PC-3 (cell line): ENCODE measurements at regions not wholly inside any gene's neighbourhood (a gene's known extent, or its start where the extent isn't known, plus 50 kb on each side); places are given as distances from the start of the nearest gene placed in this dataset.

Source experiments
- ATAC-seq: fragments of 200-7000 bp; cut with Tn5 transposase; 2 replicates; pipeline ENCODE4 v1.9.1; 2020; ENCODE audit warnings: mild to moderate bottlenecking, moderate library complexity
- BruUV-seq: library from RNA; stranded (reverse); fragments of 400-500 nt; replicated peaks from 2 replicates; lab custom pipeline; 2021; lab: Mats Ljungman, UMichigan
- CTCF ChIA-PET: fragments of 300-600 bp; sonication (Branson Sonifier 250); formaldehyde crosslinking; loops from one replicate; lab custom pipeline; 2022; ENCODE audit warnings: antibody characterized with exemption; lab: Charles Lee
- POLR2A ChIA-PET: fragments of 300-600 bp; sonication (Branson Sonifier 250); formaldehyde crosslinking; loops from one replicate; lab custom pipeline; 2022; ENCODE audit warnings: antibody characterized with exemption; ENCODE audit not compliant: unreplicated experiment; lab: Charles Lee
- DNase-seq: peaks from one replicate; pipeline ENCODE4 v3.0.0-alpha.2; 2015
- H2AFZ ChIP-seq: fragments of 300-600 bp; sonication (generic); 2 replicates; pipeline ENCODE4 v1.6.0; 2016; ENCODE audit warnings: antibody characterized with exemption, low read length
- H3F3A ChIP-seq: fragments of 300-600 bp; sonication (generic); one replicate; pipeline ENCODE4 v1.6.0; 2017; ENCODE audit warnings: antibody characterized with exemption, low read length, control low read depth, mild to moderate bottlenecking; ENCODE audit not compliant: unreplicated experiment
- H3K27ac ChIP-seq: fragments of 300-600 bp; sonication (generic); 2 replicates; pipeline ENCODE4 v1.5.1; 2016; ENCODE audit warnings: mild to moderate bottlenecking, low read length
- H3K27me3 ChIP-seq: fragments of 300-600 bp; sonication (generic); 2 replicates; pipeline ENCODE4 v1.6.1; 2016; ENCODE audit warnings: low read length, mixed read lengths
- H3K36me3 ChIP-seq: fragments of 300-600 bp; sonication (generic); 2 replicates; pipeline ENCODE4 v1.6.1; 2016; ENCODE audit warnings: low read depth, mixed run types, low read length, mixed read lengths
- H3K4me1 ChIP-seq: fragments of 300-600 bp; sonication (generic); 2 replicates; pipeline ENCODE4 v1.5.1; 2016; ENCODE audit warnings: low read length; ENCODE audit not compliant: insufficient read depth
- H3K4me2 ChIP-seq: fragments of 300-600 bp; sonication (generic); 2 replicates; pipeline ENCODE4 v1.6.0; 2016; ENCODE audit warnings: low read length
- H3K4me3 ChIP-seq: fragments of 300-600 bp; sonication (generic); 2 replicates; pipeline ENCODE4 v1.5.1; 2016; ENCODE audit warnings: mild to moderate bottlenecking, low read length, mixed read lengths
- H3K79me2 ChIP-seq: fragments of 300-600 bp; sonication (generic); 2 replicates; pipeline ENCODE4 v1.6.1; 2017; ENCODE audit warnings: low read length, mixed read lengths
- H3K9ac ChIP-seq: fragments of 300-600 bp; sonication (generic); 2 replicates; pipeline ENCODE4 v1.6.0; 2016; ENCODE audit warnings: mild to moderate bottlenecking, low read length
- H3K9me2 ChIP-seq: fragments of 300-600 bp; sonication (generic); replicated peaks from 2 replicates; pipeline ENCODE4 v1.6.1; 2016; ENCODE audit warnings: mixed run types, low read length, mixed read lengths
- H3K9me3 ChIP-seq: fragments of 300-600 bp; sonication (generic); 2 replicates; pipeline ENCODE4 v1.6.1; 2016; ENCODE audit warnings: low read length, mixed read lengths
- H4K20me1 ChIP-seq: fragments of 300-600 bp; sonication (generic); 2 replicates; pipeline ENCODE4 v1.6.1; 2016; ENCODE audit warnings: low read length, mixed read lengths
- CTCF ChIP-seq: fragments of 300-600 bp; sonication (generic); conservative IDR thresholded peaks from 2 replicates; pipeline ENCODE4 v1.5.1; 2017; ENCODE audit warnings: antibody characterized with exemption, low read depth, mild to moderate bottlenecking, low read length
- EZH2 ChIP-seq: fragments of 300-600 bp; sonication (generic); IDR thresholded peaks from one replicate; pipeline ENCODE4 v1.6.1; 2017; ENCODE audit warnings: antibody characterized with exemption, mild to moderate bottlenecking, low read length; ENCODE audit not compliant: unreplicated experiment
- EZH2phosphoT487 ChIP-seq: fragments of 300-600 bp; sonication (generic); IDR thresholded peaks from 2 replicates; pipeline ENCODE4 v1.6.1; 2018; ENCODE audit warnings: mild to moderate bottlenecking, antibody characterized with exemption, low read length, borderline replicate concordance
- intact Hi-C: fragments of 100-400 bp; cut with micrococcal nuclease; formaldehyde crosslinking; loops from 2 replicates; pipeline ENCODE4 v1.9.0; 2023

GRCh38 chr5:84628918-84629317 lies 244.2 kb upstream of the EDIL3 start:
- CTCF ChIA-PET = no interaction called here
- BruUV-seq = no TSS peak

GRCh38 chr5:84623019-84623418 lies 238.3 kb upstream of the EDIL3 start:
- intact Hi-C loops = no loop called here
- ATAC-seq = no peak
- H3K79me2 ChIP-seq = no peaks in the 10 kb centered on the region
- H3K9me2 ChIP-seq = no peaks in the 10 kb centered on the region
- H2AFZ ChIP-seq = no peak overlapping the region
- POLR2A ChIA-PET = no interaction called here
- CTCF ChIA-PET = no interaction called here
- no TSS peak for BruUV-seq
- TF ChIP-seq EZH2 (no peak), EZH2phosphoT487 (no peak)
- no peaks in the 10 kb centered on the region for H3K27me3 ChIP-seq
- H3K36me3 ChIP-seq = no peaks in the 10 kb centered on the region
- no peaks in the 10 kb centered on the region for H3F3A ChIP-seq
- H3K4me2 ChIP-seq = no peak overlapping the region
- DNase-seq = no peak
- H3K4me1 ChIP-seq = no peaks in the 10 kb centered on the region
- H3K9me3 ChIP-seq = no peaks in the 10 kb centered on the region
- no peak overlapping the region for H3K9ac ChIP-seq
- no peak overlapping the region for H3K4me3 ChIP-seq
- no peaks in the 10 kb centered on the region for H4K20me1 ChIP-seq
- H3K27ac ChIP-seq = no peak overlapping the region

More at GRCh38 chr5:84628918-84629317, 244.2 kb upstream of the EDIL3 start:
- Histone ChIP-seq H3K9me2 (no peaks in the 10 kb centered on the region), H3K4me1 (no peaks in the 10 kb centered on the region), H3K4me3 (no peak overlapping the region), H2AFZ (no peak overlapping the region), H3K4me2 (no peak overlapping the region), H4K20me1 (no peaks in the 10 kb centered on the region), H3F3A (no peaks in the 10 kb centered on the region), H3K27me3 (no peaks in the 10 kb centered on the region), H3K79me2 (no peaks in the 10 kb centered on the region), H3K9me3 (no peaks in the 10 kb centered on the region), H3K9ac (no peak overlapping the region), H3K27ac (no peak overlapping the region), H3K36me3 (no peaks in the 10 kb centered on the region)
- ATAC-seq (no peak), DNase-seq (no peak)
- intact Hi-C loops = no loop called here
- TF ChIP-seq EZH2phosphoT487 (no peak), EZH2 (no peak), CTCF (no peak)
- POLR2A ChIA-PET = no interaction called here

DNA sequence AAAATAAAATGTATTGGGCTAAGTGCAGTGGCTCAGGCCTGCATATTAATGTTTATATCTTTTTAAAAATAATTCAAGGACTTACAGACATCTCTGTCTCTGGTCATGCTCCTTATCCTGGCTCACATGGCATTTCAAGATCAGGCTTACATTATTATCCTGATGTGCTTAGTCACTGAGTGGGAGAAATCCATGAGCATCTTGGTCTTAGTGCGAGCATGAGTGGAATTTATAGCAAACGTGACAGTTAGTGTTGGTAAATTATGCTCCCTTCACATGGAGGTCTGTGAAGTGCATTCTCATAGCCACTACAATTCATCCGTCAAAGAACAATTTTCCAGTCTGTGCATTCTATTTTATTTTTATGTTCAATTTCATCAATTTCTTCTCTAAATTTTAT lies 237.8 kb upstream of the EDIL3 start:
- H3K36me3 ChIP-seq = no peaks in the 10 kb centered on the region
- H3K9me3 ChIP-seq = no peaks in the 10 kb centered on the region
- no peak overlapping the region for H2AFZ ChIP-seq
- H3F3A ChIP-seq = no peaks in the 10 kb centered on the region
- H3K9ac ChIP-seq = no peak overlapping the region
- ChIA-PET CTCF (no interaction called here), POLR2A (no interaction called here)
- H3K27me3 ChIP-seq = no peaks in the 10 kb centered on the region
- no peak overlapping the region for H3K4me2 ChIP-seq
- intact Hi-C loops = no loop called here
- no peaks in the 10 kb centered on the region for H3K4me1 ChIP-seq
- no peak overlapping the region for H3K27ac ChIP-seq
- no peaks in the 10 kb centered on the region for H3K9me2 ChIP-seq
- H4K20me1 ChIP-seq = no peaks in the 10 kb centered on the region
- BruUV-seq = no TSS peak
- no peak overlapping the region for H3K4me3 ChIP-seq
- no peak for ATAC-seq
- TF ChIP-seq CTCF = no peak
- TF ChIP-seq EZH2phosphoT487 = no peak
- TF ChIP-seq EZH2 = no peak
- no peak for DNase-seq
- H3K79me2 ChIP-seq = no peaks in the 10 kb centered on the region
